OCI-LY7 (cell line): ENCODE measurements at regions not wholly inside any gene's neighbourhood (a gene's known extent, or its start where the extent isn't known, plus 50 kb on each side); places are given as distances from the start of the nearest gene placed in this dataset.

ENCODE experiments used
- CTCF ChIP-seq: fragments of 200-600 bp; sonication (generic); conservative IDR thresholded peaks from 2 replicates; pipeline ENCODE4 v1.5.1; 2014; ENCODE audit warnings: mild to moderate bottlenecking, antibody characterized with exemption, low read length, moderate library complexity, mixed read lengths
- EZH2phosphoT487 ChIP-seq: fragments of 200-600 bp; sonication (generic); IDR thresholded peaks from 2 replicates; pipeline ENCODE4 v1.6.1; 2018; ENCODE audit warnings: low read depth, borderline replicate concordance, mild to moderate bottlenecking, mixed run types, antibody characterized with exemption, low read length, moderate library complexity, mixed read lengths

- no peak for TF ChIP-seq CTCF
- TF ChIP-seq EZH2phosphoT487, result no peak
These were observed 188.5 kb upstream of the CDH2 start for GRCh38 chr18:28365411-28365831.
